CD14-positive monocyte (primary cell): ENCODE measurements at regions not wholly inside any gene's neighbourhood (a gene's known extent, or its start where the extent isn't known, plus 50 kb on each side); places are given as distances from the start of the nearest gene placed in this dataset.

Experiments used
- DNase-seq, 3 donors: peaks; one replicate each; pipeline ENCODE4 v3.0.0-alpha.2; 2011 to 2022
- H2AFZ ChIP-seq: 2 replicates; pipeline ENCODE4 v1.6.0; 2012; ENCODE audit warnings: mild to moderate bottlenecking, low read depth, low read length, inconsistent platforms; ENCODE audit not compliant: insufficient read depth, poor library complexity, severe bottlenecking
- H3K27ac ChIP-seq, 2 donors: 1 replicate in 1 of 2; 2 replicates in 1 of 2; pipeline ENCODE4 v1.5.1; 2012 to 2013; ENCODE audit warnings: low read length in 2 of 2, control low read depth in 1 of 2, inconsistent platforms in 1 of 2, low read depth in 1 of 2, mild to moderate bottlenecking in 1 of 2
- H3K27me3 ChIP-seq, 2 donors: one replicate each; pipeline versions ENCODE4 v1.6.0 to v1.6.1; 2011 to 2013; ENCODE audit warnings: low read length in 2 of 2; ENCODE audit not compliant: control insufficient read depth in 2 of 2, insufficient read depth in 2 of 2
- H3K36me3 ChIP-seq, 2 donors: replicated peaks in 1 of 2; 1 replicate in 1 of 2; 2 replicates in 1 of 2; pipeline versions ENCODE4 v1.5.1 to v1.6.1; 2012 to 2013; ENCODE audit warnings: low read length in 2 of 2, control low read depth in 1 of 2, inconsistent platforms in 1 of 2, mild to moderate bottlenecking in 1 of 2; ENCODE audit not compliant: insufficient read depth in 2 of 2, control insufficient read depth in 1 of 2
- H3K4me1 ChIP-seq, 2 donors: 1 replicate in 1 of 2; 2 replicates in 1 of 2; pipeline versions ENCODE4 v1.5.1 to v1.6.1; 2012 to 2013; ENCODE audit warnings: low read length in 2 of 2, control low read depth in 1 of 2, inconsistent platforms in 1 of 2, mild to moderate bottlenecking in 1 of 2, moderate library complexity in 1 of 2; ENCODE audit not compliant: insufficient read depth in 2 of 2, control insufficient read depth in 1 of 2
- H3K4me2 ChIP-seq: replicated peaks from 2 replicates; pipeline ENCODE3; 2012; ENCODE audit warnings: low read length, moderate library complexity, mild to moderate bottlenecking; ENCODE audit not compliant: poor library complexity, severe bottlenecking; ENCODE audit errors: extremely low read depth
- H3K4me3 ChIP-seq, 3 experiments: fragments of 200-600 bp in 1 of 3; sonication (generic) in 1 of 3; replicated peaks in 1 of 3; 1 replicate in 2 of 3; 2 replicates in 1 of 3; pipeline ENCODE4 v1.5.1; 2011 to 2013; ENCODE audit warnings: low read length in 3 of 3, mild to moderate bottlenecking in 3 of 3, control low read depth in 2 of 3, low read depth in 2 of 3, inconsistent platforms in 1 of 3, moderate library complexity in 1 of 3
- H3K79me2 ChIP-seq: 2 replicates; pipeline ENCODE4 v1.6.0; 2012; ENCODE audit warnings: mild to moderate bottlenecking, control low read depth, inconsistent platforms, low read length, moderate library complexity; ENCODE audit not compliant: insufficient read depth
- H3K9ac ChIP-seq: 2 replicates; pipeline ENCODE4 v1.6.0; 2017; ENCODE audit warnings: low read length, mild to moderate bottlenecking; ENCODE audit not compliant: insufficient read depth, poor library complexity, severe bottlenecking
- H3K9me3 ChIP-seq, 2 donors: replicated peaks in 1 of 2; 1 replicate in 1 of 2; 2 replicates in 1 of 2; pipeline versions ENCODE4 v1.5.1 to v1.6.1; 2012 to 2013; ENCODE audit warnings: low read length in 2 of 2, control low read depth in 1 of 2; ENCODE audit not compliant: control insufficient read depth in 1 of 2, insufficient read depth in 1 of 2
- H4K20me1 ChIP-seq: 2 replicates; pipeline ENCODE4 v1.6.0; 2012; ENCODE audit warnings: mild to moderate bottlenecking, low read length, control low read depth, moderate library complexity; ENCODE audit not compliant: insufficient read depth
- H3K27ac Mint-ChIP-seq, 7 donors: one replicate each; pipeline ENCODE4 v1.8.0; 2020; ENCODE audit warnings: mild to moderate bottlenecking in 7 of 7, mixed read lengths in 7 of 7, moderate library complexity in 6 of 7, inconsistent platforms in 2 of 7
- H3K27me3 Mint-ChIP-seq, 3 donors: one replicate each; pipeline ENCODE4 v1.8.0; 2021 to 2022; ENCODE audit warnings: low read depth in 3 of 3, mild to moderate bottlenecking in 3 of 3, mixed read lengths in 3 of 3, moderate library complexity in 3 of 3, inconsistent platforms in 1 of 3
- H3K36me3 Mint-ChIP-seq, 2 donors: one replicate each; pipeline ENCODE4 v1.8.0; 2020; ENCODE audit warnings: mixed read lengths in 2 of 2, inconsistent platforms in 1 of 2, mild to moderate bottlenecking in 1 of 2
- H3K4me1 Mint-ChIP-seq: one replicate; pipeline ENCODE4 v1.8.0; 2020; ENCODE audit warnings: mild to moderate bottlenecking, mixed read lengths
- H3K4me3 Mint-ChIP-seq, 2 donors: one replicate each; pipeline ENCODE4 v1.8.0; 2020; ENCODE audit warnings: mild to moderate bottlenecking in 2 of 2, mixed read lengths in 2 of 2, moderate library complexity in 1 of 2
- H3K9me3 Mint-ChIP-seq, 7 donors: one replicate each; pipeline ENCODE4 v1.8.0; 2020 to 2022; ENCODE audit warnings: mixed read lengths in 7 of 7, mild to moderate bottlenecking in 6 of 7, moderate library complexity in 6 of 7, inconsistent platforms in 2 of 7
- WGBS: methylation state at CpG from one replicate; pipeline ENCODE4 v1.1.5; 2013; ENCODE audit warnings: missing lambda C conversion rate; ENCODE audit not compliant: insufficient coverage; 5-methylcytosine and 5-hydroxymethylcytosine counted together
- intact Hi-C, 2 donors: fragments of 100-400 bp; cut with micrococcal nuclease; formaldehyde crosslinking; loops; one replicate each; pipeline versions ENCODE4 v1.15.0 to v1.15.1; 2023
- TF ChIP-seq, protein P1 (sequence below): fragments of 200-600 bp; IDR thresholded peaks from one replicate; pipeline ENCODE4 v1.8.0; 2022; ENCODE audit warnings: antibody characterized with exemption, mild to moderate bottlenecking

DNA sequence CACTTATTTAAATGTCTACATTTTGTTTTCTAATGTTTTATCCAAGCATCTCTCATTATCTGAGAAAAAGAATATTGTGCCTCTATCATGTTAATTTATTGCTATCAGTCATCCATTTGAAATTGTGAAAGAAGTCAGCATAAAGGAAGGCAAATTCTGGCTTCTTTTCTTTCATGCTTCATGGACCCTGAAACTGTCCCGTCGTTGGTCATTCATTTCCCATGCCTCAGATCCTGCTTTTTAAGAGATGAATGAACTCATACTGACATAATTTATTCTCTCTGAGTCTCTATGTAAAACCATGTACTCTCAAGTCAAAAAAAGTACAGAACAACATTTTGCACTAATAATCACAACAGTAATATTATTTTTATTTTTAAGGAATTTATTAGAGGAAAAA lies 2512.0 kb downstream of the PCDH9 start:
- Histone ChIP-seq H3K4me2 (no peak overlapping the region), H3K36me3 (no peaks in the 10 kb centered on the region), H3K79me2 (no peaks in the 10 kb centered on the region), H3K4me3 (no peak overlapping the region), H2AFZ (no peak overlapping the region), H3K4me1 (no peaks in the 10 kb centered on the region), H3K27ac (no peak overlapping the region), H3K9me3 (peaks cover 0 to 4% of the 10 kb centered on the region in 2 donors), H4K20me1 (no peaks in the 10 kb centered on the region), H3K9ac (no peak overlapping the region), H3K27me3 (no peaks in the 10 kb centered on the region)
- Mint-ChIP-seq H3K27ac (no peak overlapping the region), H3K27me3 (peaks cover 0 to 2% (median 1%) of the 10 kb centered on the region in 3 donors), H3K36me3 (no peaks in the 10 kb centered on the region), H3K4me3 (no peak overlapping the region), H3K4me1 (no peaks in the 10 kb centered on the region), H3K9me3 (peaks cover 0 to 7% (median 3%) of the 10 kb centered on the region in 7 donors)
- TF ChIP-seq, protein P1, sequence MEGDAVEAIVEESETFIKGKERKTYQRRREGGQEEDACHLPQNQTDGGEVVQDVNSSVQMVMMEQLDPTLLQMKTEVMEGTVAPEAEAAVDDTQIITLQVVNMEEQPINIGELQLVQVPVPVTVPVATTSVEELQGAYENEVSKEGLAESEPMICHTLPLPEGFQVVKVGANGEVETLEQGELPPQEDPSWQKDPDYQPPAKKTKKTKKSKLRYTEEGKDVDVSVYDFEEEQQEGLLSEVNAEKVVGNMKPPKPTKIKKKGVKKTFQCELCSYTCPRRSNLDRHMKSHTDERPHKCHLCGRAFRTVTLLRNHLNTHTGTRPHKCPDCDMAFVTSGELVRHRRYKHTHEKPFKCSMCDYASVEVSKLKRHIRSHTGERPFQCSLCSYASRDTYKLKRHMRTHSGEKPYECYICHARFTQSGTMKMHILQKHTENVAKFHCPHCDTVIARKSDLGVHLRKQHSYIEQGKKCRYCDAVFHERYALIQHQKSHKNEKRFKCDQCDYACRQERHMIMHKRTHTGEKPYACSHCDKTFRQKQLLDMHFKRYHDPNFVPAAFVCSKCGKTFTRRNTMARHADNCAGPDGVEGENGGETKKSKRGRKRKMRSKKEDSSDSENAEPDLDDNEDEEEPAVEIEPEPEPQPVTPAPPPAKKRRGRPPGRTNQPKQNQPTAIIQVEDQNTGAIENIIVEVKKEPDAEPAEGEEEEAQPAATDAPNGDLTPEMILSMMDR, result no peak
- DNase-seq, result no peak
- intact Hi-C loops, result no loop called here
- no CpG with 5 or more reads among the region's 2 CpGs for WGBS

DNA sequence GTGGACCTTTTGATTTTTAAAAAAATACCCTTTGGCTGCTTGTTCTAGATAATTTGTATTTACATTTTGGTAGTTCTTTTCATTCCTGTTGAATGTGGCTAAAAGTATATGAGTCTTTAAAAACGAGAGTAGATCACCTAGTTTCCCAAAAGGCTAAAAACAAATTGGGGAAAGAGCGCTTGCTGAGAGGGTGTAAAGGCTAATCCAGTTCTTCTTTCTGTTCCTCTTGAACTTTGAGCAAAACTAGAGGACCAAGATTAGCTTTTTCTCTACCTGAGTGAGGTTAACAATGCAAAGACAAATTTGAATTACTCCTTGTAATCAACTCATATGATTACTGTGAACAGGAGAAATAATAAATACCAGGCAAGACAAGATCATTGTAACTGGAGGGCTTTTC lies 2513.2 kb downstream of the PCDH9 start:
- TF ChIP-seq, protein P1, result no peak
- no CpG with 5 or more reads among the region's 2 CpGs for WGBS
- Histone ChIP-seq H3K36me3 (no peaks in the 10 kb centered on the region), H3K9ac (no peak overlapping the region), H4K20me1 (no peaks in the 10 kb centered on the region), H2AFZ (no peak overlapping the region), H3K4me3 (no peak overlapping the region), H3K9me3 (peaks cover 4% of the 10 kb centered on the region in 2 donors), H3K27me3 (no peaks in the 10 kb centered on the region), H3K4me2 (no peak overlapping the region), H3K4me1 (no peaks in the 10 kb centered on the region), H3K27ac (no peak overlapping the region), H3K79me2 (no peaks in the 10 kb centered on the region)
- Mint-ChIP-seq H3K27ac (no peak overlapping the region), H3K27me3 (peaks cover 0 to 2% (median 1%) of the 10 kb centered on the region in 3 donors), H3K36me3 (no peaks in the 10 kb centered on the region), H3K4me3 (no peak overlapping the region), H3K9me3 (peaks cover 0 to 10% (median 5%) of the 10 kb centered on the region in 7 donors), H3K4me1 (no peaks in the 10 kb centered on the region)
- no peak for DNase-seq
- intact Hi-C loops, result no loop called here
